Panc1 (cell line): ENCODE measurements at regions not wholly inside any gene's neighbourhood (a gene's known extent, or its start where the extent isn't known, plus 50 kb on each side); places are given as distances from the start of the nearest gene placed in this dataset.

ENCODE experiments used
- ATAC-seq: fragments of 200-7000 bp; cut with Tn5 transposase; 2 replicates; pipeline ENCODE4 v1.9.1; 2020; ENCODE audit warnings: mild to moderate bottlenecking, moderate library complexity
- BruUV-seq: library from RNA; stranded (reverse); fragments of 400-500 nt; replicated peaks from 2 replicates; lab custom pipeline; 2021; lab: Mats Ljungman, UMichigan
- CTCF ChIA-PET: fragments of 300-600 bp; sonication (Branson Sonifier 250); formaldehyde crosslinking; loops from one replicate; lab custom pipeline; 2022; ENCODE audit warnings: antibody characterized with exemption; lab: Charles Lee
- POLR2A ChIA-PET: fragments of 300-600 bp; sonication (Branson Sonifier 250); formaldehyde crosslinking; loops from one replicate; lab custom pipeline; 2022; ENCODE audit warnings: antibody characterized with exemption; lab: Charles Lee
- DNase-seq: peaks from one replicate; pipeline ENCODE4 v3.0.0-alpha.2; 2010; ENCODE audit warnings: low read depth, low spot score
- H3K27ac ChIP-seq: 2 replicates; pipeline ENCODE4 v1.5.1; 2011; ENCODE audit warnings: mild to moderate bottlenecking, low read length, inconsistent platforms
- H3K27me3 ChIP-seq: fragments of 200-500 bp; sonication (Bioruptor generic); 2 replicates; pipeline ENCODE4 v1.6.0; 2014; ENCODE audit warnings: low read length, inconsistent platforms; ENCODE audit not compliant: control insufficient read depth, insufficient read depth
- H3K36me3 ChIP-seq: fragments of 200-500 bp; sonication (Bioruptor generic); 2 replicates; pipeline ENCODE4 v1.5.1; 2014; ENCODE audit warnings: inconsistent platforms, mild to moderate bottlenecking, low read length, moderate library complexity; ENCODE audit not compliant: control insufficient read depth, insufficient read depth
- H3K4me1 ChIP-seq: 2 replicates; pipeline ENCODE4 v1.5.1; 2011; ENCODE audit warnings: inconsistent platforms, mild to moderate bottlenecking, low read length, moderate library complexity; ENCODE audit not compliant: control insufficient read depth, insufficient read depth
- H3K4me3 ChIP-seq, 2 experiments: 2 replicates each; pipeline ENCODE4 v1.5.1; 2011 to 2012; ENCODE audit warnings: low read depth in 2 of 2, low read length in 2 of 2, mild to moderate bottlenecking in 2 of 2, inconsistent platforms in 1 of 2, moderate library complexity in 1 of 2
- H3K9me3 ChIP-seq: fragments of 200-500 bp; sonication (Bioruptor generic); 2 replicates; pipeline ENCODE4 v1.5.1; 2014; ENCODE audit warnings: low read depth, mild to moderate bottlenecking, inconsistent platforms, low read length, moderate library complexity; ENCODE audit not compliant: control insufficient read depth, insufficient read depth
- POLR2AphosphoS5 ChIP-seq: IDR thresholded peaks from 2 replicates; pipeline ENCODE4 v1.6.1; 2012; ENCODE audit warnings: mild to moderate bottlenecking, low read depth, low read length, moderate library complexity
- REST ChIP-seq, 2 experiments: IDR thresholded peaks; 2 replicates each; pipeline ENCODE4 v1.6.1; 2011 to 2012; ENCODE audit warnings: low read depth in 2 of 2, control low read depth in 1 of 2, low read length in 1 of 2, mild to moderate bottlenecking in 1 of 2, moderate library complexity in 1 of 2; ENCODE audit not compliant: insufficient read depth in 1 of 2
- SIN3A ChIP-seq: IDR thresholded peaks from 2 replicates; pipeline ENCODE4 v1.6.1; 2012; ENCODE audit warnings: low read depth, mild to moderate bottlenecking, low read length, moderate library complexity, borderline replicate concordance; ENCODE audit not compliant: insufficient read depth
- TCF7L2 ChIP-seq: IDR thresholded peaks from 2 replicates; pipeline ENCODE4 v1.6.1; 2011; ENCODE audit warnings: mild to moderate bottlenecking, low read depth, low read length, inconsistent platforms
- in situ Hi-C: cut with HindIII; loops from 2 replicates; pipeline ENCODE4 v1.10.0; 2016; ENCODE audit warnings: low sequenced_read_pairs, low pct_unique_long_range_greater_than_20kb
- intact Hi-C: fragments of 100-400 bp; cut with micrococcal nuclease; formaldehyde crosslinking; loops from one replicate; pipeline ENCODE4 v1.10.0; 2022; ENCODE audit not compliant: unreplicated experiment
- TF ChIP-seq, protein P1 (sequence below): fragments of 450-650 bp; IDR thresholded peaks from 2 replicates; pipeline ENCODE4 v1.5.1; 2017; ENCODE audit warnings: mild to moderate bottlenecking

DNA sequence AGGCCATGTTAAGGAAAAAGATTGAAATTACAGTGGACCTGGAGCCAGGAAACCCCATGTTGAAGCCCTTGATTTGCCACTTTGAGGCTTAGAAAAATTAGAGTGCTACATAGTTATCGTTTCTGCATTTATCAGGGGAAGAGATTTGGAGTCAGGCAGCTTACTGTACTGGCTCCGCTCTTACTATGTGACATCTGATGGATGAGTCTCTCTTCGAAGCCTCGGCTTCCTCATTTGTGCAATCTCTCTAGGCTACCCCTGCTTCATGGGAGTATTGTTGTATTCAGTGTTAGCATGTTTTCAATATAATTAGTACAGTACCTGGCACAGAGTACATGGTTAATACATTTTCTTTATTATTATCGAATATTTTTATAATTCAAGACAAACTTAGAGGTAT, 480.4 kb upstream of the USP24 start:
- Histone ChIP-seq H3K4me3 (no peak overlapping the region), H3K36me3 (no peaks in the 10 kb centered on the region), H3K4me1 (no peaks in the 10 kb centered on the region), H3K9me3 (no peaks in the 10 kb centered on the region), H3K27ac (no peak overlapping the region), H3K27me3 (no peaks in the 10 kb centered on the region)
- CTCF ChIA-PET, result no interaction called here
- intact Hi-C loops (no loop called here), in situ Hi-C loops (no loop called here)
- POLR2A ChIA-PET, result no interaction called here
- DNase-seq (no peak), ATAC-seq (no peak)
- no TSS peak for BruUV-seq
- TF ChIP-seq SIN3A, result no peak
- TF ChIP-seq, protein P1, sequence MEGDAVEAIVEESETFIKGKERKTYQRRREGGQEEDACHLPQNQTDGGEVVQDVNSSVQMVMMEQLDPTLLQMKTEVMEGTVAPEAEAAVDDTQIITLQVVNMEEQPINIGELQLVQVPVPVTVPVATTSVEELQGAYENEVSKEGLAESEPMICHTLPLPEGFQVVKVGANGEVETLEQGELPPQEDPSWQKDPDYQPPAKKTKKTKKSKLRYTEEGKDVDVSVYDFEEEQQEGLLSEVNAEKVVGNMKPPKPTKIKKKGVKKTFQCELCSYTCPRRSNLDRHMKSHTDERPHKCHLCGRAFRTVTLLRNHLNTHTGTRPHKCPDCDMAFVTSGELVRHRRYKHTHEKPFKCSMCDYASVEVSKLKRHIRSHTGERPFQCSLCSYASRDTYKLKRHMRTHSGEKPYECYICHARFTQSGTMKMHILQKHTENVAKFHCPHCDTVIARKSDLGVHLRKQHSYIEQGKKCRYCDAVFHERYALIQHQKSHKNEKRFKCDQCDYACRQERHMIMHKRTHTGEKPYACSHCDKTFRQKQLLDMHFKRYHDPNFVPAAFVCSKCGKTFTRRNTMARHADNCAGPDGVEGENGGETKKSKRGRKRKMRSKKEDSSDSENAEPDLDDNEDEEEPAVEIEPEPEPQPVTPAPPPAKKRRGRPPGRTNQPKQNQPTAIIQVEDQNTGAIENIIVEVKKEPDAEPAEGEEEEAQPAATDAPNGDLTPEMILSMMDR, result no peak
- TF ChIP-seq TCF7L2, result no peak
- no peak for TF ChIP-seq POLR2AphosphoS5
- TF ChIP-seq REST (IDR thresholded peaks at IDR 0.05; ENCODE audit: insufficient read depth in 1 of 2, low read depth in 2 of 2, low read length in 1 of 2), result no peak

- intact Hi-C loops, result no loop called here
- Histone ChIP-seq H3K27ac (no peak overlapping the region), H3K4me1 (no peaks in the 10 kb centered on the region), H3K36me3 (no peaks in the 10 kb centered on the region), H3K4me3 (no peak overlapping the region), H3K27me3 (no peaks in the 10 kb centered on the region), H3K9me3 (no peaks in the 10 kb centered on the region)
- TF ChIP-seq REST (IDR thresholded peaks at IDR 0.05; ENCODE audit: insufficient read depth in 1 of 2, low read depth in 2 of 2, low read length in 1 of 2), result no peak
- TF ChIP-seq, protein P1, result no peak
- no peak for TF ChIP-seq POLR2AphosphoS5
- no peak for TF ChIP-seq TCF7L2
- no peak for TF ChIP-seq SIN3A
- no peak for DNase-seq
- in situ Hi-C loops, result no loop called here
- ChIA-PET POLR2A (no interaction called here), CTCF (no interaction called here)
- ATAC-seq, result no peak
- BruUV-seq, result no TSS peak
These were observed 480.0 kb upstream of the USP24 start for GRCh38 chr1:55695151-55695550.
